T-helper 1 cell treated with Interleukin-12 subunit alpha and Interleukin-12 subunit beta and Interleukin-4 antibody, amounts not matched to agents 30 μg/mL and 1 μg/mL, for 36 hours (primary cell): ENCODE measurements at regions not wholly inside any gene's neighbourhood (a gene's known extent, or its start where the extent isn't known, plus 50 kb on each side); places are given as distances from the start of the nearest gene placed in this dataset.

Experiments
- H3K27ac Mint-ChIP-seq: one replicate; pipeline ENCODE4 v1.8.0; 2021; ENCODE audit warnings: mild to moderate bottlenecking, mixed read lengths
- H3K27me3 Mint-ChIP-seq: one replicate; pipeline ENCODE4 v1.8.0; 2021; ENCODE audit warnings: low read depth, mixed read lengths
- H3K36me3 Mint-ChIP-seq: one replicate; pipeline ENCODE4 v1.8.0; 2021; ENCODE audit warnings: low read depth, mixed read lengths
- H3K4me1 Mint-ChIP-seq: one replicate; pipeline ENCODE4 v1.8.0; 2021; ENCODE audit warnings: low read depth, mixed read lengths
- H3K4me3 Mint-ChIP-seq: one replicate; pipeline ENCODE4 v1.8.0; 2021; ENCODE audit warnings: mild to moderate bottlenecking, moderate library complexity, mixed read lengths
- H3K9me3 Mint-ChIP-seq: one replicate; pipeline ENCODE4 v1.8.0; 2021; ENCODE audit warnings: mixed read lengths

DNA sequence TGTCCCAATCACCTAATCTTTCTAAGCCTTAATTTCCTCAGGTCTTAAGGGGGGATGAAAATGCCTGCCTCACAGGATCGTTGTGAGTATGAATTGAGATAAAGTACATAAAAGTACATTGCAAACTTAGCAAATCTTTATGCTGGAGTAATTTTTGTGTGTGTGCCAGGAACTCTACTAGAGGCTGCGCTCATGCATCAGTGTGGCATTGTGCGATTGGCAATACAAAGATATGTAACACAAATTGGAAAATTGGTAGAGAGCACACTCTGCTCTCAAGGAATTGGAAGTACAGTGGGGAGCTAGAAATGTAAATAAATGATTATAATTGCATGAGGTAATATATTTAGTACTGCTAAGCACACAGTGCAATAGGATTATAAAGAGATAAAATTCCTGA, 398.3 kb downstream of the DUSP10 start:
- Mint-ChIP-seq H3K36me3 (no peaks in the 10 kb centered on the region), H3K9me3 (no peaks in the 10 kb centered on the region), H3K4me3 (no peak overlapping the region), H3K4me1 (no peaks in the 10 kb centered on the region), H3K27me3 (no peaks in the 10 kb centered on the region), H3K27ac (no peak overlapping the region)

DNA sequence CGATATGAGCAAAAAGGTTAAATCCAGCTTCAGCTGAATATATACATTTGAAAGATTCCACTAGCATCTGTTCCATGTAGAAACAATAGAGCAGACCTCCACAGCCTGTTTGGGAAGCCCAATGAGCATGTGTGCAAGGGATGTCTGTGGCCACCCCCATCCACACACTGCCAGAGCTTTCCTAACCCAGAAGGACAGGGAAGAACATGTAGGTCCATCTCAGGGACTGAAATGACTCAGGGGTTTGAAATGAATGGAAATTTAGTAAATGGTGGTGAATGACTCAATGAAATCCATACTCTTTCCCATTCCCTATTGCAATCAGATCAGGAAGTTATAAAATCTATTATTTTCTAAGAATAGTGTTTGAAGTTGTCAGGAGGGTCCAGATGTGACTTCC, 397.2 kb downstream of the DUSP10 start:
- no peaks in the 10 kb centered on the region for H3K9me3 Mint-ChIP-seq
- no peaks in the 10 kb centered on the region for H3K36me3 Mint-ChIP-seq
- no peak overlapping the region for H3K27ac Mint-ChIP-seq
- no peak overlapping the region for H3K4me3 Mint-ChIP-seq
- no peaks in the 10 kb centered on the region for H3K4me1 Mint-ChIP-seq
- no peaks in the 10 kb centered on the region for H3K27me3 Mint-ChIP-seq

GRCh38 chr1:221347706-221348105, 394.2 kb downstream of the DUSP10 start:
- Mint-ChIP-seq H3K27ac (no peak overlapping the region), H3K9me3 (no peaks in the 10 kb centered on the region), H3K27me3 (no peaks in the 10 kb centered on the region), H3K4me1 (no peaks in the 10 kb centered on the region), H3K36me3 (no peaks in the 10 kb centered on the region), H3K4me3 (no peak overlapping the region)

DNA sequence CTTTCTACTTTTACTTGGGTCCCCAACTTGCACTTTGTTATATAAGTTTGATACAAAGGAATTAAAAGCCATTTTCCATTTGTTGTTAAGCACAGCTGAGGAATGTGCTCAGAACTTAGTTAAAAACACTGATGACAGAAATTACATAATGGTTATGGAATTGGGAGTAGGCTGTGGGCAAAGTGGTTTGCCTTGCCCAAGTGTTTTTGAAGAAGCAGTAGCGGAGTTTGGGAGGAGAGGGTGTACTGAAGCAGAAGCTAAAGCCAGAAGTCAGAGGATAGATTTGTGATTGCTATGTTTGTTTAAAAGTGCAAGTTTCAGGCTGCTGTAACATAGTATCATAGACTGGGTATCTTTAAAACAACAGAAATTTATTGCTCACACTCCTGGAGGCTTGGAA, 391.8 kb downstream of the DUSP10 start:
- Mint-ChIP-seq H3K4me1 (no peaks in the 10 kb centered on the region), H3K4me3 (no peak overlapping the region), H3K27me3 (no peaks in the 10 kb centered on the region), H3K9me3 (no peaks in the 10 kb centered on the region), H3K27ac (no peak overlapping the region), H3K36me3 (no peaks in the 10 kb centered on the region)

DNA sequence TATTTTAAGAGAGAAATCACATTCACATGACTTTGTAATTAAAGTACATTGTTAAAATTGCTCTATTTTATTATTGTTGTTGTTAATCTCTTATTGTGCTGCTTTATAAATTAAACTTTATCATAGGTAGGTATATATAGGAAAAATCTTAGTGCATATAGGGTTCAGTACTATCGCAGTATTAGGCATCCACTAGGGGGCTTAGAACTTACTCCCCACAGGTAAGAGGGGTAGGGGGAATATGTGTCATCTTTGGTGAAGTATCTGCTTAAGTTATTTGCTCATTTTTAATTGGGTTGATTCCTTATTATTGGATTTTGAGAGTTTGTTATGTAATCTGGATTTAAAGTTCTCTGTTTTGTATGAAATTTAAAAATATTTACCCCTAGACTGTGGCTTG, 385.2 kb downstream of the DUSP10 start:
- H3K27me3 Mint-ChIP-seq: no peaks in the 10 kb centered on the region
- H3K36me3 Mint-ChIP-seq: no peaks in the 10 kb centered on the region
- no peak overlapping the region for H3K27ac Mint-ChIP-seq
- no peak overlapping the region for H3K4me3 Mint-ChIP-seq
- H3K9me3 Mint-ChIP-seq: no peaks in the 10 kb centered on the region
- no peaks in the 10 kb centered on the region for H3K4me1 Mint-ChIP-seq

- Mint-ChIP-seq H3K27ac (no peak overlapping the region), H3K4me1 (no peaks in the 10 kb centered on the region), H3K9me3 (no peaks in the 10 kb centered on the region), H3K4me3 (no peak overlapping the region), H3K36me3 (no peaks in the 10 kb centered on the region), H3K27me3 (peaks cover 5% of the 10 kb centered on the region)
These were observed 378.9 kb downstream of the DUSP10 start for GRCh38 chr1:221363039-221363438.

- Mint-ChIP-seq H3K36me3 (no peaks in the 10 kb centered on the region), H3K27me3 (peaks cover 5% of the 10 kb centered on the region), H3K9me3 (no peaks in the 10 kb centered on the region), H3K4me1 (no peaks in the 10 kb centered on the region), H3K27ac (no peak overlapping the region), H3K4me3 (no peak overlapping the region)
These were observed 375.3 kb downstream of the DUSP10 start for GRCh38 chr1:221366495-221367110.

GRCh38 chr1:221371705-221372104, 370.2 kb downstream of the DUSP10 start:
- Mint-ChIP-seq H3K4me1 (no peaks in the 10 kb centered on the region), H3K27me3 (no peaks in the 10 kb centered on the region), H3K36me3 (no peaks in the 10 kb centered on the region), H3K27ac (no peak overlapping the region), H3K4me3 (no peak overlapping the region), H3K9me3 (no peaks in the 10 kb centered on the region)

DNA sequence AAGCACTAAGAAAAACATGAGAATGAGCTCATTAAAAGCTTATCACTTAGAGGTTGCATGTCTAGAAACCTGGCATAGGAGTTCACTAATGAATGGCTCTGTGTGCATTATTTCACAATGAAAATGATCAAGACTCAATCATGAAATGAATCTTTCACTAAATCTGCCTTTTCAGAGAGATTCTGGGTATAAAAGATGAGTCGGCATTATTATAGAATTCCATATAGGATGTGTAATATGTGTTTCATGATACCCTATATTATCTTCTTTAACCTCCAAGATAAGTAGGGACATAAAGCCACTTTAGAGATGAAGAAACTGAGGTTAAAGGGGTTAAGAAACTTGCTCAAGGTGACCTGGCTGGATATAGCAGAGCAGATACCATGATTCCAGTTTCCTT, 368.1 kb downstream of the DUSP10 start:
- H3K27ac Mint-ChIP-seq: no peak overlapping the region
- H3K9me3 Mint-ChIP-seq: no peaks in the 10 kb centered on the region
- H3K4me1 Mint-ChIP-seq: no peaks in the 10 kb centered on the region

GRCh38 chr1:221376286-221376685, 365.6 kb downstream of the DUSP10 start:
- H3K27me3 Mint-ChIP-seq: no peaks in the 10 kb centered on the region
- no peak overlapping the region for H3K27ac Mint-ChIP-seq
- H3K4me1 Mint-ChIP-seq: no peaks in the 10 kb centered on the region
- H3K36me3 Mint-ChIP-seq: no peaks in the 10 kb centered on the region
- no peak overlapping the region for H3K4me3 Mint-ChIP-seq
- H3K9me3 Mint-ChIP-seq: no peaks in the 10 kb centered on the region

More for the DNA sequence above, 368.1 kb downstream of the DUSP10 start:
- H3K36me3 Mint-ChIP-seq: no peaks in the 10 kb centered on the region
- no peak overlapping the region for H3K4me3 Mint-ChIP-seq
- H3K27me3 Mint-ChIP-seq: no peaks in the 10 kb centered on the region

- no peaks in the 10 kb centered on the region for H3K27me3 Mint-ChIP-seq
- no peaks in the 10 kb centered on the region for H3K36me3 Mint-ChIP-seq
- no peaks in the 10 kb centered on the region for H3K9me3 Mint-ChIP-seq
- H3K4me3 Mint-ChIP-seq: no peak overlapping the region
- H3K27ac Mint-ChIP-seq: no peak overlapping the region
- H3K4me1 Mint-ChIP-seq: no peaks in the 10 kb centered on the region
These were observed 359.8 kb downstream of the DUSP10 start for GRCh38 chr1:221381910-221382623.

GRCh38 chr1:221392453-221392852, 349.4 kb downstream of the DUSP10 start:
- H3K27ac Mint-ChIP-seq: no peak overlapping the region
- H3K27me3 Mint-ChIP-seq: no peaks in the 10 kb centered on the region
- no peaks in the 10 kb centered on the region for H3K9me3 Mint-ChIP-seq
- no peaks in the 10 kb centered on the region for H3K36me3 Mint-ChIP-seq
- H3K4me1 Mint-ChIP-seq: no peaks in the 10 kb centered on the region
- H3K4me3 Mint-ChIP-seq: no peak overlapping the region

GRCh38 chr1:221394011-221394544, 347.8 kb downstream of the DUSP10 start:
- Mint-ChIP-seq H3K4me1 (no peaks in the 10 kb centered on the region), H3K9me3 (no peaks in the 10 kb centered on the region), H3K36me3 (no peaks in the 10 kb centered on the region), H3K4me3 (no peak overlapping the region), H3K27me3 (no peaks in the 10 kb centered on the region), H3K27ac (no peak overlapping the region)

- Mint-ChIP-seq H3K9me3 (no peaks in the 10 kb centered on the region), H3K4me1 (no peaks in the 10 kb centered on the region), H3K36me3 (no peaks in the 10 kb centered on the region)
These were observed 345.4 kb downstream of the DUSP10 start for GRCh38 chr1:221396526-221396925.

GRCh38 chr1:221397141-221397540, 344.7 kb downstream of the DUSP10 start:
- Mint-ChIP-seq H3K4me1 (no peaks in the 10 kb centered on the region), H3K4me3 (no peak overlapping the region), H3K36me3 (no peaks in the 10 kb centered on the region), H3K27ac (no peak overlapping the region), H3K9me3 (no peaks in the 10 kb centered on the region), H3K27me3 (no peaks in the 10 kb centered on the region)

More at GRCh38 chr1:221396526-221396925, 345.4 kb downstream of the DUSP10 start:
- Mint-ChIP-seq H3K27ac (no peak overlapping the region), H3K4me3 (no peak overlapping the region), H3K27me3 (no peaks in the 10 kb centered on the region)
